OCI-LY7 (cell line): ENCODE measurements at regions not wholly inside any gene's neighbourhood (a gene's known extent, or its start where the extent isn't known, plus 50 kb on each side); places are given as distances from the start of the nearest gene placed in this dataset.

ENCODE experiments used
- BruUV-seq: library from RNA; stranded (reverse); fragments of 400-500 nt; replicated peaks from 2 replicates; lab custom pipeline; 2021; lab: Mats Ljungman, UMichigan
- CTCF ChIA-PET: fragments of 300-600 bp; sonication (Branson Sonifier 250); formaldehyde crosslinking; loops from one replicate; lab custom pipeline; 2022; ENCODE audit warnings: antibody characterized with exemption; ENCODE audit not compliant: unreplicated experiment; lab: Charles Lee
- POLR2A ChIA-PET: fragments of 300-600 bp; sonication (Branson Sonifier 250); formaldehyde crosslinking; loops from one replicate; lab custom pipeline; 2022; ENCODE audit warnings: antibody characterized with exemption; lab: Charles Lee
- DNase-seq: peaks from one replicate; pipeline ENCODE4 v3.0.0-alpha.2; 2015; ENCODE audit warnings: low spot score
- H2AFZ ChIP-seq: fragments of 200-600 bp; sonication (generic), shearing (Covaris generic); 2 replicates; pipeline ENCODE4 v1.6.1; 2014; ENCODE audit warnings: mild to moderate bottlenecking, antibody characterized with exemption, low read length, moderate library complexity
- H3K27ac ChIP-seq: fragments of 200-600 bp; sonication (generic); 2 replicates; pipeline ENCODE4 v1.5.1; 2014; ENCODE audit warnings: mixed run types, low read depth, mild to moderate bottlenecking, moderate library complexity, low read length, inconsistent platforms; ENCODE audit not compliant: poor library complexity, severe bottlenecking
- H3K36me3 ChIP-seq: fragments of 200-600 bp; sonication (generic); 2 replicates; pipeline ENCODE4 v1.6.1; 2014; ENCODE audit warnings: mild to moderate bottlenecking, antibody characterized with exemption, low read length, moderate library complexity, mixed read lengths; ENCODE audit not compliant: insufficient read depth
- H3K4me1 ChIP-seq: fragments of 200-600 bp; sonication (generic); 2 replicates; pipeline ENCODE4 v1.5.1; 2014; ENCODE audit warnings: mild to moderate bottlenecking, low read length; ENCODE audit not compliant: insufficient read depth, poor library complexity, severe bottlenecking
- H3K4me2 ChIP-seq: fragments of 200-600 bp; sonication (generic); 2 replicates; pipeline ENCODE4 v1.6.1; 2014; ENCODE audit warnings: mild to moderate bottlenecking, low read length
- H3K4me3 ChIP-seq: fragments of 200-600 bp; sonication (generic); 2 replicates; pipeline ENCODE4 v1.5.1; 2014; ENCODE audit warnings: mild to moderate bottlenecking, low read depth, low read length; ENCODE audit not compliant: poor library complexity, severe bottlenecking
- H3K79me2 ChIP-seq: fragments of 200-600 bp; sonication (generic); 2 replicates; pipeline ENCODE4 v1.6.1; 2016; ENCODE audit warnings: low read depth, mild to moderate bottlenecking, low read length, moderate library complexity, mixed read lengths; ENCODE audit not compliant: insufficient read depth
- H3K9me2 ChIP-seq: fragments of 200-600 bp; sonication (generic); 2 replicates; pipeline ENCODE4 v1.6.1; 2016; ENCODE audit warnings: mild to moderate bottlenecking, low read length, mixed read lengths; ENCODE audit not compliant: insufficient read depth
- H3K9me3 ChIP-seq: fragments of 200-600 bp; sonication (generic); 2 replicates; pipeline ENCODE4 v1.6.1; 2014; ENCODE audit warnings: mild to moderate bottlenecking, mixed run types, low read length, mixed read lengths
- H4K20me1 ChIP-seq: fragments of 200-600 bp; sonication (generic); 2 replicates; pipeline ENCODE4 v1.6.1; 2014; ENCODE audit warnings: mild to moderate bottlenecking, antibody characterized with exemption, low read length, moderate library complexity, mixed read lengths; ENCODE audit not compliant: insufficient read depth
- CTCF ChIP-seq: fragments of 200-600 bp; sonication (generic); conservative IDR thresholded peaks from 2 replicates; pipeline ENCODE4 v1.5.1; 2014; ENCODE audit warnings: mild to moderate bottlenecking, antibody characterized with exemption, low read length, moderate library complexity, mixed read lengths
- EZH2phosphoT487 ChIP-seq: fragments of 200-600 bp; sonication (generic); IDR thresholded peaks from 2 replicates; pipeline ENCODE4 v1.6.1; 2018; ENCODE audit warnings: low read depth, borderline replicate concordance, mild to moderate bottlenecking, mixed run types, antibody characterized with exemption, low read length, moderate library complexity, mixed read lengths
- intact Hi-C: fragments of 100-400 bp; cut with micrococcal nuclease; formaldehyde crosslinking; loops from one replicate; pipeline ENCODE4 v1.10.0; 2022; ENCODE audit not compliant: unreplicated experiment

- no peak for TF ChIP-seq EZH2phosphoT487
- 0 out of 2 replicates have a peak, but pooled peaks have one; percentile 16 for TF ChIP-seq CTCF
- no peaks in the 10 kb centered on the region for H4K20me1 ChIP-seq
- H3K4me3 ChIP-seq = peak overlapping the region; percentile 13
- ChIA-PET CTCF (no interaction called here), POLR2A (interaction anchor here (1.6 to 6.8 kb wide), 2 partner anchors 24 to 71 kb away, joined by 3 to 60 read pairs; no protein-coding TSS in a partner anchor)
- intact Hi-C loops = loop anchor here (5.0 to 10.0 kb wide), 2 partner anchors 144 to 392 kb away; no protein-coding TSS in a partner anchor
- peak overlapping the region; percentile 82 for H3K4me2 ChIP-seq
- H3K36me3 ChIP-seq = peaks cover 79% of the 10 kb centered on the region
- H3K27ac ChIP-seq = peak overlapping the region; percentile 91
- no TSS peak for BruUV-seq
- no peak for DNase-seq
- no peaks in the 10 kb centered on the region for H3K9me2 ChIP-seq
- no peak overlapping the region for H2AFZ ChIP-seq
- H3K79me2 ChIP-seq = peaks cover 99% of the 10 kb centered on the region
- no peaks in the 10 kb centered on the region for H3K9me3 ChIP-seq
- H3K4me1 ChIP-seq = peaks cover 88% of the 10 kb centered on the region
Measured at GRCh38 chr17:77476498-77476897, 335.7 kb downstream of the SEC14L1 start.

DNA sequence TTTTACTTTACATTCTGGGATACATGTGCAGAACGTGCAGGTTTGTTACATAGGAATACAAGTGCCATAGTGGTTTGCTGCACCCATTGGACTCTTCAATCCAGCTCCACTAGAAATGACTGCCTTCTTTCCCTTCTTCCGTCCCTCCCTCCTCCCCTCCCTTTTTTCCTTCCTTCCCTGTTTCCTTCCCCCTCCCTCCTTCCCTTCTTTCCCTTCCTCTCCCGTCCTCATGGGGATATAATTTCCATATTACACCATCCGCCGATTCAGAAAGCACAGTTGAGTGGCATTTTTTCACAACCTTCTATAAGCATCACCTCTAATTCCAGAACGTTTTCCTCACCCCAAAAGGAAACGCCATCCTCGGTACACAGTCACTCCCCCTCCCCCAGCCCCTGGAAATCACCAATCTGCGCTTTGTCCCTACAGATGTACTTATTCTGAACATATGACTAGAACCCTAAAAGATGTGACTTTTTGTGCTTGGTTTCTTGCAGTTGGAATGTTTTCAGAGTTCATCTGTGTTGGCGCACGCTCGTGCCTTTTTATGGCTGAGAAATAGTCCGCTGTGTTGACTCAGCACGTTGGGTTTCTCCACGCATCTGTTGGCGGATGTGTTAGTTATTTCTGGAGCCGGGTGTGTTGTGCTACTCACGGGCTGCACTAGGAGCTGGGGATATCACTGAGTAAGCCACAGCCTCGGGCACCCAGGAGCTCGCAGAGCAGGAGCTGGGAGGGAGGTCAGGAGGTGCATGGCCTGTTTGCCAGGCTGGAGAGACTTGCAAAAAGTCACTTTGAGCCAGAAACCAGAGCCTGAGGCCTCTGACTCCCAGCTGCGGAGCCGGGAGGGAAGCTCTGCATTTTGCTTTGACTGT, 336.4 kb downstream of the SEC14L1 start:
- peaks cover 79% of the 10 kb centered on the region for H3K36me3 ChIP-seq
- TF ChIP-seq CTCF (no peak), EZH2phosphoT487 (no peak)
- no peaks in the 10 kb centered on the region for H3K9me3 ChIP-seq
- H3K4me2 ChIP-seq = peak overlapping the region; percentile 82
- no peak overlapping the region for H2AFZ ChIP-seq
- CTCF ChIA-PET = interaction anchor here (1.0 kb wide), 1 partner anchor 13 kb away, joined by 3 read pairs; no protein-coding TSS in a partner anchor
- peak overlapping the region; percentile 13 for H3K4me3 ChIP-seq
- POLR2A ChIA-PET = interaction anchor here (0.7 to 6.8 kb wide), 8 partner anchors 15 to 862 kb away, joined by 3 to 60 read pairs (median 4); no protein-coding TSS in a partner anchor
- H3K27ac ChIP-seq = peak overlapping the region; percentile 91
- no peaks in the 10 kb centered on the region for H3K9me2 ChIP-seq
- peaks cover 95% of the 10 kb centered on the region for H3K79me2 ChIP-seq
- DNase-seq = peak; percentile 70
- intact Hi-C loops = loop anchor here (5.0 to 10.0 kb wide), 2 partner anchors 145 to 392 kb away; no protein-coding TSS in a partner anchor
- no TSS peak for BruUV-seq
- H3K4me1 ChIP-seq = peaks cover 82% of the 10 kb centered on the region
- H4K20me1 ChIP-seq = no peaks in the 10 kb centered on the region
